ENCODE measurements at regions not wholly inside any gene's neighbourhood (a gene's known extent, or its start where the extent isn't known, plus 50 kb on each side); places are given as distances from the start of the nearest gene placed in this dataset.

DNA sequence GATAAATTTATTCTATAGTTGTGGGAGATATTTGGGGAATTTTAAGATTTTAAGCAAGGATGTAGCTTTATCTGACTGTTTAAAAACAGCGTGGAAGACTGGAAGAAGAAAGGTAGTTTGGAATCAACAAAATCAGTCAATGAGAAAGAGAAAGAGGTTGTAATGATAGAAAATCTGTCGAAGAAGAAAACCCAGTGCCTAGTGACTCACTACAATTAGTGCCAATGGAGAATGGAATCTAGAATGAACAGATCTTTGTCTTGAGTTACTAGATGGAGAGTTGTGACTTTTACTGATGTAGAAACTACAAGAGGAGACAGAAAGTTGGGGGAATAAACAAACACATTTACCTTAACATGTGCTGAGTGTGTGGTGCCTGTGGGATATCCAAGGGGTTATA lies 577.8 kb upstream of the NR5A2 start:
- TF ChIP-seq EZH2 (IDR thresholded peaks at IDR 0.05; ENCODE audit: borderline replicate concordance, low read length) (no peak), CTCF (conservative IDR thresholded peaks at IDR 0.05 in 1 of 2, IDR thresholded peaks at IDR 0.05 in 1 of 2; ENCODE audit: extremely low read depth in 1 of 2, insufficient read depth in 1 of 2, low read depth in 1 of 2, low read length in 2 of 2) (no peak)
